ENCODE measurements at regions not wholly inside any gene's neighbourhood (a gene's known extent, or its start where the extent isn't known, plus 50 kb on each side); places are given as distances from the start of the nearest gene placed in this dataset.

DNA sequence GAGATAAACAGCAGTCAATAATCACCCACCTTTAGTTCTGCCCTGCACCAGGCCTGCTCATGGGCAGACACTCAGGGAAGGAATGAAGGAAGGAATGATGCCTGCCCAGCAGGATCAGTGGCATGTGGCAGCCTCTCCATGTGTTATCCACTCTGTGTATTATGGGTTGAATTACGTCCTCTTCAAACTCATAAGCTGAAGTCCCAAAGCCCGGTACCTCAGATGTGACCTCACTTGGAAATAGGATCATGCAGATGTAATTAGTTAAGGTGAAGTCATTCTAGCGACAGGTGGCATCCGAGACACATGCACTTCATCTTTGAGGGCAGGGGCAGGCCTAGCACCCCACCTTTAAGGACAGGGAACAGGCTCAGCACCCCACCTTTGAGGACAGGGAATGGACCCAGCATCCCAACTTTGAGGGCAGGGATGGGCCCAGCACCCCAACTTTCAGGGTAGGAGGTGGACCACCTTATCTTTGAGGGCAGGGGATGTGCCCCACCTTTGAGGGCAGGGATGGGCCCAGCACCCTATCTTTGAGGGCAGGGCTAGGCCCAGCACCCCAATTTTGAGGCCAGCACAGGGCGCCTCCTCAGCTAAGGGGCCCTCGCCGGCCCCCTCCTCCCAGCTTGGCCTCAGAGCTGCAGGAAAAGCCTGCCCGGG is 127.6 kb downstream of the URI1 start:
- H3K27me3 ChIP-seq, result no peaks in the 10 kb centered on the region
- no peak overlapping the region for H2AFZ ChIP-seq
- no peaks in the 10 kb centered on the region for H3K79me2 ChIP-seq
- no peak overlapping the region for H3K27ac ChIP-seq
- no peak overlapping the region for H3K4me3 ChIP-seq
- no peak for DNase-seq (ENCODE audit: low spot score)
- no peaks in the 10 kb centered on the region for H4K20me1 ChIP-seq (ENCODE audit: insufficient read depth, poor library complexity, severe bottlenecking)
- peaks cover 16% of the 10 kb centered on the region for H3K4me1 ChIP-seq (ENCODE audit: insufficient read depth)
- no peaks in the 10 kb centered on the region for H3K36me3 ChIP-seq (replicated peaks; ENCODE audit: insufficient read depth, low read depth)
- no peaks in the 10 kb centered on the region for H3K9me3 ChIP-seq (ENCODE audit: low read depth)
- 62% methylated on average over 8 of the region's 8 CpGs for WGBS (ENCODE audit: low lambda C conversion rate, missing lambda C conversion rate)
- no peak for TF ChIP-seq EZH2phosphoT487 (IDR thresholded peaks at IDR 0.05; ENCODE audit: low read depth, severe bottlenecking, unreplicated experiment)
- TF ChIP-seq, protein P1, sequence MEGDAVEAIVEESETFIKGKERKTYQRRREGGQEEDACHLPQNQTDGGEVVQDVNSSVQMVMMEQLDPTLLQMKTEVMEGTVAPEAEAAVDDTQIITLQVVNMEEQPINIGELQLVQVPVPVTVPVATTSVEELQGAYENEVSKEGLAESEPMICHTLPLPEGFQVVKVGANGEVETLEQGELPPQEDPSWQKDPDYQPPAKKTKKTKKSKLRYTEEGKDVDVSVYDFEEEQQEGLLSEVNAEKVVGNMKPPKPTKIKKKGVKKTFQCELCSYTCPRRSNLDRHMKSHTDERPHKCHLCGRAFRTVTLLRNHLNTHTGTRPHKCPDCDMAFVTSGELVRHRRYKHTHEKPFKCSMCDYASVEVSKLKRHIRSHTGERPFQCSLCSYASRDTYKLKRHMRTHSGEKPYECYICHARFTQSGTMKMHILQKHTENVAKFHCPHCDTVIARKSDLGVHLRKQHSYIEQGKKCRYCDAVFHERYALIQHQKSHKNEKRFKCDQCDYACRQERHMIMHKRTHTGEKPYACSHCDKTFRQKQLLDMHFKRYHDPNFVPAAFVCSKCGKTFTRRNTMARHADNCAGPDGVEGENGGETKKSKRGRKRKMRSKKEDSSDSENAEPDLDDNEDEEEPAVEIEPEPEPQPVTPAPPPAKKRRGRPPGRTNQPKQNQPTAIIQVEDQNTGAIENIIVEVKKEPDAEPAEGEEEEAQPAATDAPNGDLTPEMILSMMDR (IDR thresholded peaks at IDR 0.05; ENCODE audit: poor library complexity), result no peak
- TF ChIP-seq EZH2 (IDR thresholded peaks at IDR 0.05; ENCODE audit: borderline replicate concordance), result no peak
- no peaks in the 10 kb centered on the region for H3K9me2 ChIP-seq (replicated peaks; ENCODE audit: insufficient read depth)
- H3K4me2 ChIP-seq, result peak overlapping the region; percentile 60

DNA sequence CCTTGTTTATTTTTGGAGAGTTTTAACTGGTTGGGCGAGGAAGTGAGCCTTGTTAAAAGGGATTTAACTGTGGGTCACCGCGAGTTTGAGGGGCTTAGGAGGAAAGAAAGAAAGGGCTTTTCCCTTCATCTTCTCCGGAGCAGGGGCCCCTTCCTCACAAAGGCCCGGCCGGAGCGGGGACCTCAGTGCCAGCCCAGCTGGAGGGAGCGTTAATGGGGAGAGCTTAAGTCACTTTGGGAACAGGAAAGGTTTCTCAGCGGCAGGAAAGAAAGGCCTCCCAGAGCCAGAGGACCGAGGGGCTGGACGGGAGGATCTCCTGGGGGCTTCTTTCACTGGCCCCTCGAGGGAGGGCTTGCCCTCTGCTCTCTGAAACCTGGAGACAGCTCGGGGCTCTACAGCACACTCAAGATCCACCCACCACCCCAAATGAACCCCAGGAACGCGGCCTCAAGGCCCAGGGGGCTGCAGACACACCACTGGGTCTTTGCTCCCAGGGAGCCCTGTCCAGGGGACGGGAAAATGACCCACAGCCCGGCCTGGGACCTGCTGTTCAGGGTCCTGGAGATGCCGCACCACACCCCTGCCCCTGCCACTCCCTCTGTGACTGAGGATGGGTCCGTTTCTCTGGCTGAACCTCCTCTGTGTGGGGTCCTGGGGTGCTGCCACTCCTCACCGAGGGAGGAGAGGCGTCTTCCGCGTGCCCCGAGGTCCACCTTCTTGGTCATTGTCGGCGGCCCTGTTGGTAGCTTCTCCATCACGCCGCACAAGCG is 128.3 kb downstream of the URI1 start:
- Histone ChIP-seq H3K4me3 (no peak overlapping the region), H2AFZ (no peak overlapping the region), H3K27ac (peak overlapping the region; percentile 53), H3K36me3 (replicated peaks; ENCODE audit: insufficient read depth, low read depth) (no peaks in the 10 kb centered on the region), H3K4me1 (ENCODE audit: insufficient read depth) (peaks cover 16% of the 10 kb centered on the region), H3K9me2 (replicated peaks; ENCODE audit: insufficient read depth) (no peaks in the 10 kb centered on the region), H4K20me1 (ENCODE audit: insufficient read depth, poor library complexity, severe bottlenecking) (no peaks in the 10 kb centered on the region), H3K27me3 (no peaks in the 10 kb centered on the region), H3K9me3 (ENCODE audit: low read depth) (no peaks in the 10 kb centered on the region), H3K4me2 (peak overlapping the region; percentile 60), H3K79me2 (no peaks in the 10 kb centered on the region)
- WGBS (ENCODE audit: low lambda C conversion rate, missing lambda C conversion rate), result 59% methylated on average over 29 of the region's 29 CpGs
- peak; percentile 37 for DNase-seq (ENCODE audit: low spot score)
- TF ChIP-seq EZH2phosphoT487 (IDR thresholded peaks at IDR 0.05; ENCODE audit: low read depth, severe bottlenecking, unreplicated experiment) (no peak), EZH2 (IDR thresholded peaks at IDR 0.05; ENCODE audit: borderline replicate concordance) (no peak)

DNA sequence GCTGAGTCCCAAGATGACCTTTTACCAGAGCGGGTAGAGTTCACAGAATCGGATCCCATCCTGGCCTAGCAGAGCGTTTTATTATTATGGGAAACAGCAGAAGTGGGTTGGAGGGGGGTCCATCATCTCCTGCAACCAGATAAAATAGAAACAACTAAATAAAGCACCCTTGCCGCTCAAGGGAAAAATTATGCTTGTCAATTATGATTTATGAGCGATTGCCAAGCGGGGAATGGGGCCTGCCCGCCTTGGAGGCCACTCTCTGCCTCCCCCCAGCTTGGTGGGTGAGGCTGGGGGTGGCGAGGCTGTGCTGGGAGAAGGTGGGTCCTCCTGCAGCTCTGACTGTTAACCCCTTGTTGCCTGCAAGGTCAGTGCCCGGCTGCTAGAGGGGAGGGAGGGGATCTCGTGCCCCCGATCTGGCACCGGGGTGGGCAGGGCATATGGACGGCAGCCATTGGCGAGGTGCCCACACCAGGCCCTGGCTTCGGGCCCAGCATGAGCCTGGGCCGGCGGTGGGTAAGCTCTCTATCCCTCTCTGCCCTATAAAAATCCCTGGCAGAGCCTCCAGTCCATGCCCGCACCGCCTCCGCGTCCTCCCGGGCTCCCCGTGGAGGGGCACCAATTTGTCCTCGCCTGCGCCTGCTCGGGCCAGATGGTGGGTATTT is 129.1 kb downstream of the URI1 start:
- peaks cover 16% of the 10 kb centered on the region for H3K4me1 ChIP-seq (ENCODE audit: insufficient read depth)
- TF ChIP-seq EZH2phosphoT487 (IDR thresholded peaks at IDR 0.05; ENCODE audit: low read depth, severe bottlenecking, unreplicated experiment), result no peak
- TF ChIP-seq, protein P1 (IDR thresholded peaks at IDR 0.05; ENCODE audit: poor library complexity), result no peak
- no peak for TF ChIP-seq EZH2 (IDR thresholded peaks at IDR 0.05; ENCODE audit: borderline replicate concordance)
- H3K9me3 ChIP-seq (ENCODE audit: low read depth), result no peaks in the 10 kb centered on the region
- no peaks in the 10 kb centered on the region for H3K27me3 ChIP-seq
- no peaks in the 10 kb centered on the region for H3K36me3 ChIP-seq (replicated peaks; ENCODE audit: insufficient read depth, low read depth)
- WGBS (ENCODE audit: low lambda C conversion rate, missing lambda C conversion rate), result 58% methylated on average over 26 of the region's 26 CpGs
- H4K20me1 ChIP-seq (ENCODE audit: insufficient read depth, poor library complexity, severe bottlenecking), result no peaks in the 10 kb centered on the region
- no peak overlapping the region for H3K4me2 ChIP-seq
- no peak overlapping the region for H2AFZ ChIP-seq
- no peak for DNase-seq (ENCODE audit: low spot score)
- H3K9me2 ChIP-seq (replicated peaks; ENCODE audit: insufficient read depth), result no peaks in the 10 kb centered on the region
- no peak overlapping the region for H3K4me3 ChIP-seq
- H3K79me2 ChIP-seq, result no peaks in the 10 kb centered on the region
- H3K27ac ChIP-seq, result peak overlapping the region; percentile 53

DNA sequence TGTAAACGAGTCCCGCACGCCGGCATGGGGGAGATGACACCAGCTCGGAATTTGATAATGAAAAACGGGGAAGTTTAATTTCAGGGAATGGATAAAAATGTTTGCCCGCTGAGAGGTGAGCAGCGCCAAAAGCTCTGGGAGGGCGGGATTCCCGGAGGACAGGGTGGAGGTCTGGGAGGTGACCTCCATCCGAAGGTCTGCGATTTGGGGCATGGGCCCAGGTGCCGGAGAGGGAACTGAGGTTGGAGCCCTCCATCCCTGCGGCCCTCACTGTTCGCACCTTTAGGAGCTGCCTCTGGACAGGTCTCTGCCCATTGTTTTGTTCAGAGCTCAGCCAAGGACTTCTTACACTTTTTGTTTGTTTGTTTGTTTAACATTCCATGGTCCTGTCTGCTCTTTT is 129.8 kb downstream of the URI1 start:
- Histone ChIP-seq H3K4me2 (no peak overlapping the region), H3K27me3 (no peaks in the 10 kb centered on the region), H2AFZ (no peak overlapping the region), H3K4me3 (no peak overlapping the region), H3K79me2 (no peaks in the 10 kb centered on the region), H3K27ac (no peak overlapping the region), H3K9me2 (replicated peaks; ENCODE audit: insufficient read depth) (no peaks in the 10 kb centered on the region), H3K9me3 (ENCODE audit: low read depth) (no peaks in the 10 kb centered on the region), H4K20me1 (ENCODE audit: insufficient read depth, poor library complexity, severe bottlenecking) (no peaks in the 10 kb centered on the region), H3K36me3 (replicated peaks; ENCODE audit: insufficient read depth, low read depth) (no peaks in the 10 kb centered on the region), H3K4me1 (ENCODE audit: insufficient read depth) (peaks cover 16% of the 10 kb centered on the region)
- 91% methylated on average over 15 of the region's 15 CpGs for WGBS (ENCODE audit: low lambda C conversion rate, missing lambda C conversion rate)
- no peak for DNase-seq (ENCODE audit: low spot score)
- TF ChIP-seq, protein P1 (IDR thresholded peaks at IDR 0.05; ENCODE audit: poor library complexity), result no peak
- no peak for TF ChIP-seq EZH2phosphoT487 (IDR thresholded peaks at IDR 0.05; ENCODE audit: low read depth, severe bottlenecking, unreplicated experiment)
- no peak for TF ChIP-seq EZH2 (IDR thresholded peaks at IDR 0.05; ENCODE audit: borderline replicate concordance)
